ENCODE measurements at regions not wholly inside any gene's neighbourhood (a gene's known extent, or its start where the extent isn't known, plus 50 kb on each side); places are given as distances from the start of the nearest gene placed in this dataset.

- DNase-seq (ENCODE audit: low read depth in 1 of 2, low spot score in 1 of 2) = no peak
Measured at GRCh38 chr16:85337910-85338637, 225.8 kb upstream of the CIBAR2 start.

- DNase-seq (ENCODE audit: low read depth in 1 of 2, low spot score in 1 of 2) = no peak
Measured at GRCh38 chr16:85338638-85338982, 226.3 kb upstream of the CIBAR2 start.

- DNase-seq (ENCODE audit: low read depth in 1 of 2, low spot score in 1 of 2) = no peak
Measured at GRCh38 chr16:85338989-85339685, 226.9 kb upstream of the CIBAR2 start.

GRCh38 chr16:85341972-85342695 is 229.9 kb upstream of the CIBAR2 start:
- no peak for DNase-seq (ENCODE audit: low read depth in 1 of 2, low spot score in 1 of 2)

GRCh38 chr16:85344502-85345128 is 232.3 kb upstream of the CIBAR2 start:
- DNase-seq (ENCODE audit: low read depth in 1 of 2, low spot score in 1 of 2) = no peak

GRCh38 chr16:85345129-85345639 is 232.9 kb upstream of the CIBAR2 start:
- no peak for DNase-seq (ENCODE audit: low read depth in 1 of 2, low spot score in 1 of 2)

DNA sequence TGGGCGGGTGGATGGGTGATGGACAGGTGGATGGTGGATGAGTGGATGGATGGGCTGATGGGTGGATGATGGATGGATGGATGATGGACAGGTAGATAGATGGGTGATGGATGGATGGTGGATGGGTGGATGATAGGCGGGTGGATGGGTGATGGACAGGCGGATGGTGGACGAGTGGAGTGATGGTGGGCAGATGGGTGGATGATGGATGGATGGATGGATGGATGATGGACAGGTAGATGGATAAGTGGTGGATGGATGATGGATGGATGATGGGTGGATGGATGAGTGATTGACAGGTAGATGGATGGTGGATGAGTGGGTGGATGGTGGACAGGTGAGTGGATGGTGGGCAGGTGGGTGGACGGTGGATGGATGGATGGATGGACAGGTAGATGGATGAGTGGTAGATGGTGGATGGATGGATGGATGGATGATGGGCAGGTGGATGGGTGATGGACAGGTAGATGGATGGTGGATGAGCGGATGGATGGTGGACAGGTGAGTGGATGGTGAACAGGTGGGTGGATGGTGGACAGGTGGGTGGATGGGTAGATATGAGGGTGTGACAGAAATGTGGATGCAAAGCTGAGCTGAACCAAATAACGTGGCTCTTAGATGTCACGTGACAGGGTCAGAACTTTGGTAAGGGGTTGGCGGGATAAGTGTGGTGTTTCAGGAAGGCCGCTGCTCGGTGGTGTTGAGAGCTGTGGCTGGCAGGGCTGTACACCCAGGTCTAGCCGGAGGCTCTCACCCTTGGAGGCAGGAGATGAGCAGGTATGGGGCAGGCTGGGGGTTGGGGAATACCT is 234.3 kb upstream of the CIBAR2 start:
- no peak for DNase-seq (ENCODE audit: low read depth in 1 of 2, low spot score in 1 of 2)

- DNase-seq (ENCODE audit: low read depth in 1 of 2, low spot score in 1 of 2) = no peak
Measured at GRCh38 chr16:85347213-85347591, 234.9 kb upstream of the CIBAR2 start.

DNA sequence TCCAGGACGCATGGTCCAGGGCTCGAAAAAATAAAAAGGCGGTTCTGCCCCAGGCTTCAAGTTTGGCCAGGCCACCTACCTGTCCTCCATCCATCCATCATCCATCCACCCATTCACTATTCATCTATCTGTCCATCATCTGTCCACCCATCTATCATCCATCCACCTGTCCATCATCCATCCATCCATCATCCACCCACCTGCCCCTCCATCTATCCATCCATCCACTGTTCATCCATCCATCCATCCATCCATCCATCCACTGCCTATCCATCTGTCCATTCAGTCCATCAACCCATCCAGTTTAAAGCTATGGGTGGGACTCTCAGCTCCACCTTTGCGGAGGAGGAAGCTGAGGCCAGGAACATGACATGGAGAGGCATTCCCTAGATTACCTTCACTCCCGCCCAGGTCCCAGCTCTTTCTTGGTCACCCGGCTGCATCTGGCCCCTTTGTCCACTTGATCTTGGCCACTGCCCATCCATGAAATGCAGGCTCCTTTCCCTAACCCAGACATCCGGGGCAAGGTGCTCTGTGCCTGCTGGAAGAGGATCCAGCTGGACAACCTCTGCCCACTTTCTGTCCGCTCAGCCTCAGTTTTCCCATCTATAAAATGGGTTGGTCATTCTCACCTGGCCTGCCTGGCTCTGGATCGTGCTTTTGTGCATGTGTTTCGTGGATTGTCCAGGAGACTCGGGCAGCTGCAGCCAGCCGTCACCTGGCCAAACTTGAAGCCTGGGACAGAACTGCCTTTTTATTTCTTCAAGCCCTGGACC is 236.0 kb upstream of the CIBAR2 start:
- no peak for DNase-seq (ENCODE audit: low read depth in 1 of 2, low spot score in 1 of 2)

GRCh38 chr16:85348911-85349334 is 236.7 kb upstream of the CIBAR2 start:
- no peak for DNase-seq (ENCODE audit: low read depth in 1 of 2, low spot score in 1 of 2)

DNA sequence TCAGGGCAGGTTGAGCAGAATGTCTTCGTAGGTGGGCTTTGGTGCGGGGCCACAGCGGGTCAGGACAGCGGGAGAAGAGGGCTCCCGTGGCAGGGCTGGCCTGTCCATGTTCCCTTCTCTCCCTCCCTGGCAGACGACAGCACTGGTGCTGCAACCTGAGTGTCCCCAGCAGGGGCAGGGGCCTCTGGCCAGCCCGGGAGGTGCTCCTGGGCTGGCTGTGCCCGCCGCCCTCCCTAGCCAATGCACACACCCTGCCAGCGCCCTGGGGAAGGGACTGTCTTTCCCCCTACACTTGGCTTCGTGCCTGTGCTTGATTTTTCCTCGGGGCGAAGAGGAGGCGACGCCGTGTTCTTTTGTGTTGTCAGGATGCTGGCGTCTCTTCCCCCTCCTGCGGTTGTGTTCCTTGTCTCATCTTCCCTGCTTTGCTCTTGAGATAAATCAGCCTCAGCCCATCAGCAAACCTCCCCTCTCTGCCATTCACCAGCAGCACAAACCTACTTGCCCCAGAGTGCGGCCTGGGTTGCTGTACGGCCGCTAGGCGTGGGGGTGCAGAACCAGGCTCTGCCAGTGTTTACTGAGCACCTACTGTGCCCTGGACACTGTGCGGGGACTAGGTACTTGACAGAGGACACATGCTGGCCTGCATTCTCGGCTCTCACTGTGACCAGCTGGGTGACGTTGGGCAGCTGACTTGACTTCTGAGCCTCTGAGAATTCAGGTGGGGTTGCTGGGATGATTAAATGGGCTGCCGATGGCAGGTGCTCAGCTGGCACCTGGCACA is 237.3 kb upstream of the CIBAR2 start:
- DNase-seq (ENCODE audit: low read depth in 1 of 2, low spot score in 1 of 2) = no peak

DNA sequence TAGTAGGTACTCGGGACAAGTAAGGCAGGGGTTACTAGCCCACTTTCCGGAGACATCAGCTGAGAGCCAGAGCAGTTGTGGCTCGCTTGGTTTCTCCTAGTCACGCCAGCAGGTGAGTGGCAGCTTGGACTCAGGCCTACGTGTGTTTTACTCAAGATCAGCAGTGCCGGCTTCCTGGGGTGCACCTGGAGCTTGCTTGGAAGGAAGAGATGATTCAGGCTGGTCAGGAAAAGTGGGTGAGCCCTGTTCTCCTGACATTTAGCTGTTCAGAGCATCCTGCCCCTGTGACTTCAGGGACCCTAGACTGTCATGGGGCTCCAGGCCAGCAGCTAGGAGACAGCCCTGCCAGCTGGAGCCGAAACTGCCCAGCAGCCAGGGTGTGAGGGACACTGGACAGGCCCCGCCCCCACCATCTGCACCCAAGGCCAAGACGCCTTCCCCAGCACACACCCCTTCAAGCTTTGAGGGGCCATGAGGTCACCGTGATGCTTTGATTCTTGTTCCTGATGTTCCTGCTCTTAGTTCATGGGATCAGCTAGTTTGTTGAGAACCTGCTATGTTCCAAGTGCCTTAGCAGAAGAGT is 238.0 kb upstream of the CIBAR2 start:
- no peak for DNase-seq (ENCODE audit: low read depth in 1 of 2, low spot score in 1 of 2)

GRCh38 chr16:85350973-85351372 is 238.7 kb upstream of the CIBAR2 start:
- DNase-seq (ENCODE audit: low read depth in 1 of 2, low spot score in 1 of 2) = no peak

DNA sequence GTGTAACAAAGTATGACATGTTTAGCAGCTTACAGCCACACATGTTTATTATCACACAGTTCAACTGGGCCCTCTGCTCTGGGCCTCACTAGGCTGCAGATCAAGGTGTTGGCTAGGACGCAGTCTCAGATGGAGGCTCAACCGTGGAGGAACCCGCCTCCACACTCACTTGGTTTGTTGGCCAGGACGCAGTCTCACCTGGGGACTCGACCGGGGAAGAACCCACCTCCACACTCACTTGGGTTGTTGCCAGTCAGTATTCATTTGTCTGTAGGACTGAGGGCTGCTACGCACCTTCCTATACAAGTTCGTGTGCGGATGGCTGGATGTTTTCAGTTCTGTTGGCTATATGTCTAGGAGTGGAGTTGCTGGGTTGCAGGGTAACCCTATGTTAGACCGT is 240.7 kb upstream of the CIBAR2 start:
- no peak for DNase-seq (ENCODE audit: low read depth in 1 of 2, low spot score in 1 of 2)

DNA sequence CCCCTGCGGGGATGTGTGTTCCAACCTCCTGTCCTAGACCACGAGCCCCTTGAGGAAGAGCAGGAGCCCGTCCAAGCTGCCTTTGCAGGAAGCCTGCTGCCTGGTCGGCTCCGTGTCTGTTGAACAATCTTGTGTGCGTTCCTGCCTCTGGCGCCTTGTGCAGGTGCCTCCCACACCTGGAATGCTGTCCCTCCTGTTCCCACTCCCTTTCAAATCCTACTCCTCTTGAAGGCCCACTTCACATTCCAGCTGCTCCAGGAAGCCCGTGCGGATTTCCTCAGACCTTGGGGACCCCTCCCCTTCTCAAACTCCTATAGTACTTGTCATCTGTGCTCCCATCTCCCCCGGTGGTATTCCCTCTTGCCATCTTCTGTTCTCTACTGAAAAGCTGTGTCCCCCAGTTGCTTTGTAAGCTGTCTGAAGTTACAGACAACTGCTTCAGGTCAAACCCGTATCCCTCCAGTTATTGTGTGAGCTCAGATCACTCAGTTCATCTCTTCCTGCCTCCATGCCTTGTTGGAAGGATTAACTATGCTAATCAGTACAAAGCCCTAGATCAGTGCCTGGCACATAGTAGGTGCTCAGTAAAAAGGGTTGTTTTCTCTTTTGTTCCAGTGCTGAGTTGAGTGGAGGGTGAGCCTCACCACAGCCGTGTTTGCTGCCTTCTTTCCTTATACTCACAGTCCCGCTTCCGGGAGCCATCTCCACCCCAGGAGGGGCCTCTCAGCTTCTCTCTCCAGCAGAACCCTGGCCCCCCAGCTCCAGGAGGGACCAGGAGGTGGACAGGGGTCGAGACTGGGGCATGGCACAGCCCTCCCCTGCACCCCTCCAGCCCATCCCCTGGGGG is 241.8 kb upstream of the CIBAR2 start:
- no peak for DNase-seq (ENCODE audit: low read depth in 1 of 2, low spot score in 1 of 2)

GRCh38 chr16:85354686-85355514 is 242.6 kb upstream of the CIBAR2 start:
- no peak for DNase-seq (ENCODE audit: low read depth in 1 of 2, low spot score in 1 of 2)

- no peak for DNase-seq (ENCODE audit: low read depth in 1 of 2, low spot score in 1 of 2)
Measured at GRCh38 chr16:85355515-85355837, 243.2 kb upstream of the CIBAR2 start.

Data from activated T-helper 1 cell treated with anti-CD3 and anti-CD28 coated beads, Interleukin-2, amount 50 U/mL, for 16 hours (primary cell).